Astrocyte (in vitro differentiated cells and primary cell): ENCODE measurements at regions not wholly inside any gene's neighbourhood (a gene's known extent, or its start where the extent isn't known, plus 50 kb on each side); places are given as distances from the start of the nearest gene placed in this dataset.
"Not testable (repeated sequence)": the region's sequence is repeated elsewhere in the genome, so short reads cannot be mapped to it uniquely, and the experiment has no call there.

Experiments used
- DNase-seq: peaks from one replicate; pipeline ENCODE4 v3.0.0-alpha.2; 2010; ENCODE audit warnings: low read depth
- FAIRE-seq: peaks from 2 replicates; lab custom pipeline; 2011; peaks lifted over from hg19 to GRCh38; lab: Jason Lieb, UNC
- H2AFZ ChIP-seq: 2 replicates; pipeline ENCODE4 v1.6.0; 2012; ENCODE audit warnings: low read depth, low read length, inconsistent platforms
- H3K27ac ChIP-seq: 2 replicates; pipeline ENCODE4 v1.5.1; 2011; ENCODE audit warnings: low read depth, low read length, inconsistent platforms
- H3K27me3 ChIP-seq: 2 replicates; pipeline ENCODE4 v1.6.0; 2011; ENCODE audit warnings: low read length, inconsistent platforms; ENCODE audit not compliant: insufficient read depth
- H3K36me3 ChIP-seq: 2 replicates; pipeline ENCODE4 v1.5.1; 2011; ENCODE audit warnings: low read length, inconsistent platforms; ENCODE audit not compliant: insufficient read depth
- H3K4me1 ChIP-seq: 2 replicates; pipeline ENCODE4 v1.5.1; 2011; ENCODE audit warnings: low read length, inconsistent platforms; ENCODE audit not compliant: insufficient read depth
- H3K4me2 ChIP-seq: 2 replicates; pipeline ENCODE4 v1.6.0; 2012; ENCODE audit warnings: low read length, inconsistent platforms
- H3K4me3 ChIP-seq: 2 replicates; pipeline ENCODE4 v1.5.1; 2011; ENCODE audit warnings: low read depth, mild to moderate bottlenecking, low read length, inconsistent platforms; ENCODE audit not compliant: insufficient read depth
- H3K79me2 ChIP-seq: 2 replicates; pipeline ENCODE4 v1.6.0; 2012; ENCODE audit warnings: mild to moderate bottlenecking, low read length, inconsistent platforms; ENCODE audit not compliant: insufficient read depth
- H3K9ac ChIP-seq: 2 replicates; pipeline ENCODE4 v1.6.0; 2012; ENCODE audit warnings: mild to moderate bottlenecking, low read length, inconsistent platforms
- H3K9me3 ChIP-seq: 2 replicates; pipeline ENCODE4 v1.5.1; 2012; ENCODE audit warnings: low read depth, mild to moderate bottlenecking, low read length, inconsistent platforms; ENCODE audit not compliant: insufficient read depth
- H4K20me1 ChIP-seq: 2 replicates; pipeline ENCODE4 v1.6.0; 2012; ENCODE audit warnings: low read length, inconsistent platforms; ENCODE audit not compliant: insufficient read depth
- H3K27ac Mint-ChIP-seq: one replicate; pipeline ENCODE4 v1.8.0; 2021; ENCODE audit warnings: mild to moderate bottlenecking, mixed read lengths; ENCODE audit not compliant: unreplicated experiment
- H3K27me3 Mint-ChIP-seq: one replicate; pipeline ENCODE4 v1.8.0; 2021; ENCODE audit warnings: low read depth, mixed read lengths; ENCODE audit not compliant: unreplicated experiment
- H3K36me3 Mint-ChIP-seq: one replicate; pipeline ENCODE4 v1.8.0; 2021; ENCODE audit warnings: low read depth, mixed read lengths; ENCODE audit not compliant: unreplicated experiment
- H3K4me1 Mint-ChIP-seq: one replicate; pipeline ENCODE4 v1.8.0; 2021; ENCODE audit warnings: low read depth, mixed read lengths; ENCODE audit not compliant: unreplicated experiment
- H3K4me3 Mint-ChIP-seq: one replicate; pipeline ENCODE4 v1.8.0; 2021; ENCODE audit warnings: mild to moderate bottlenecking, moderate library complexity, mixed read lengths; ENCODE audit not compliant: unreplicated experiment
- H3K9me3 Mint-ChIP-seq: one replicate; pipeline ENCODE4 v1.8.0; 2021; ENCODE audit warnings: mild to moderate bottlenecking, mixed read lengths; ENCODE audit not compliant: unreplicated experiment
- EZH2 ChIP-seq: IDR thresholded peaks from 2 replicates; pipeline ENCODE4 v1.6.1; 2012; ENCODE audit warnings: mild to moderate bottlenecking, low read length, inconsistent platforms; ENCODE audit not compliant: insufficient read depth
- TF ChIP-seq, protein P1 (sequence below): IDR thresholded peaks from 2 replicates; pipeline ENCODE4 v1.5.1; 2011; ENCODE audit warnings: low read depth, mild to moderate bottlenecking, inconsistent platforms, low read length, moderate library complexity; ENCODE audit not compliant: insufficient read depth

DNA sequence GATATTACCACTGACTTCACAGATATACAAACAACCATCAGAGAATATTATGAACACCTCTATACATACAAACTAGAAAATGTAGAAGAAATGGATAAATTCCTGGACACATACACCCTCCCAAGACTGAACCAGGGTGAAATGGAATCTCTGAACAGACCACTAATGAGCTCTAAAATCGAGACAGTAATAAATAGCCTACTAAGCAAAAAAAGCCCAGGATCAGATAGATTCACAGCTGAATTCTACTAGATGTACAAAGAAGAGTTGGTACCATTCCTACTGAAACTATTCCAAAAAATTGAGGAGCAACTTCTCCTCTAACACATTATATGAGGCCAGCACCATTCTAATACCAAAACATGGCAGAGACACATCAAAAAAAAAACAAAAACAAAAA lies 837.7 kb downstream of the FSCB start:
- Histone ChIP-seq H3K4me2 (no peak overlapping the region), H2AFZ (no peak overlapping the region), H3K4me1 (no peaks in the 10 kb centered on the region), H3K27me3 (no peaks in the 10 kb centered on the region), H3K36me3 (no peaks in the 10 kb centered on the region), H3K4me3 (no peak overlapping the region), H3K9ac (no peak overlapping the region), H4K20me1 (no peaks in the 10 kb centered on the region), H3K79me2 (no peaks in the 10 kb centered on the region), H3K9me3 (peaks cover 6% of the 10 kb centered on the region), H3K27ac (no peak overlapping the region)
- Mint-ChIP-seq H3K27ac (no peak overlapping the region), H3K9me3 (no peaks in the 10 kb centered on the region), H3K27me3 (no peaks in the 10 kb centered on the region), H3K4me1 (peaks cover 2% of the 10 kb centered on the region), H3K4me3 (no peak overlapping the region), H3K36me3 (no peaks in the 10 kb centered on the region)
- no peak for TF ChIP-seq EZH2
- TF ChIP-seq, protein P1, sequence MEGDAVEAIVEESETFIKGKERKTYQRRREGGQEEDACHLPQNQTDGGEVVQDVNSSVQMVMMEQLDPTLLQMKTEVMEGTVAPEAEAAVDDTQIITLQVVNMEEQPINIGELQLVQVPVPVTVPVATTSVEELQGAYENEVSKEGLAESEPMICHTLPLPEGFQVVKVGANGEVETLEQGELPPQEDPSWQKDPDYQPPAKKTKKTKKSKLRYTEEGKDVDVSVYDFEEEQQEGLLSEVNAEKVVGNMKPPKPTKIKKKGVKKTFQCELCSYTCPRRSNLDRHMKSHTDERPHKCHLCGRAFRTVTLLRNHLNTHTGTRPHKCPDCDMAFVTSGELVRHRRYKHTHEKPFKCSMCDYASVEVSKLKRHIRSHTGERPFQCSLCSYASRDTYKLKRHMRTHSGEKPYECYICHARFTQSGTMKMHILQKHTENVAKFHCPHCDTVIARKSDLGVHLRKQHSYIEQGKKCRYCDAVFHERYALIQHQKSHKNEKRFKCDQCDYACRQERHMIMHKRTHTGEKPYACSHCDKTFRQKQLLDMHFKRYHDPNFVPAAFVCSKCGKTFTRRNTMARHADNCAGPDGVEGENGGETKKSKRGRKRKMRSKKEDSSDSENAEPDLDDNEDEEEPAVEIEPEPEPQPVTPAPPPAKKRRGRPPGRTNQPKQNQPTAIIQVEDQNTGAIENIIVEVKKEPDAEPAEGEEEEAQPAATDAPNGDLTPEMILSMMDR = no peak
- FAIRE-seq (no peak), DNase-seq (no peak)

DNA sequence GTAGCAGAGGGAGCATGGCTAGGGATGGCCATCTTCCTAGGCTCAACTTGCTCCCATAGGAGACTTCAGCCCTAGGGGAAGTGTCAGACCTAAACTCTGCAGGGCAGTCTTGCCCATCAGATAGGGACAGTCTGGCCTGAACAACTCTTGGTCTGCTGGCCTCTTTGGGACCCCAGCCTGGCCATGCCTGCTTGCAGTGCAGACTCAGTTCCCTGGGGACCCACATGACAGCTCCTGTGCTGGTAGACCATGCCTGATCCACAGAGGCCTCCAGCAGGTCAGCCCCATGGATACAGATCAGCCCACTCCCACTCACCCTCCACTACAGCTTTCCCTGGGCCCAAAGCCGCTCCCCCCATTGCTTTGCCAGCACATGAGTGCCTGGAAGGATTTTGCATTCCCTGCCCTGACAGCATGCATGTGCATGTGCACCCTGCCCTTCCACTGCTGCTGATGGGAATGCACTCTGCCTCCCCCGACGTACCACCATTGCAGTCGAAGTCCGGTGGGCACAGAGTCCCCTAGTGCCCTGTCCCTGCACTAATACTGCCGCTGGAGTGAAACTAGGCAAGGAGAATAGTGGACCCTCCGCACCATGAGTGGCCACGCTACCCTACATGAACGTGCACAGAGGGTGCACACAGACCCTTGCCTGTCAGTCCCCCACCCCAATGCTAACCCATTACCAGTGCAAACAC lies 841.4 kb downstream of the FSCB start:
- TF ChIP-seq EZH2 = no peak
- TF ChIP-seq, protein P1 = no peak
- H3K4me1 ChIP-seq = no peaks in the 10 kb centered on the region
- no peak for FAIRE-seq
- no peak overlapping the region for H3K4me3 ChIP-seq
- H3K9me3 ChIP-seq = peaks cover 6% of the 10 kb centered on the region
- H3K79me2 ChIP-seq = no peaks in the 10 kb centered on the region
- H3K27me3 Mint-ChIP-seq = no peaks in the 10 kb centered on the region
- no peak overlapping the region for H3K4me2 ChIP-seq
- H3K9me3 Mint-ChIP-seq = no peaks in the 10 kb centered on the region
- no peak overlapping the region for H3K9ac ChIP-seq
- H3K27me3 ChIP-seq = no peaks in the 10 kb centered on the region
- H3K36me3 ChIP-seq = no peaks in the 10 kb centered on the region
- H3K27ac ChIP-seq = no peak overlapping the region
- H2AFZ ChIP-seq = no peak overlapping the region
- H3K4me3 Mint-ChIP-seq = no peak overlapping the region
- DNase-seq = no peak
- no peaks in the 10 kb centered on the region for H3K36me3 Mint-ChIP-seq
- H3K4me1 Mint-ChIP-seq = no peaks in the 10 kb centered on the region
- H4K20me1 ChIP-seq = no peaks in the 10 kb centered on the region
- H3K27ac Mint-ChIP-seq = no peak overlapping the region

DNA sequence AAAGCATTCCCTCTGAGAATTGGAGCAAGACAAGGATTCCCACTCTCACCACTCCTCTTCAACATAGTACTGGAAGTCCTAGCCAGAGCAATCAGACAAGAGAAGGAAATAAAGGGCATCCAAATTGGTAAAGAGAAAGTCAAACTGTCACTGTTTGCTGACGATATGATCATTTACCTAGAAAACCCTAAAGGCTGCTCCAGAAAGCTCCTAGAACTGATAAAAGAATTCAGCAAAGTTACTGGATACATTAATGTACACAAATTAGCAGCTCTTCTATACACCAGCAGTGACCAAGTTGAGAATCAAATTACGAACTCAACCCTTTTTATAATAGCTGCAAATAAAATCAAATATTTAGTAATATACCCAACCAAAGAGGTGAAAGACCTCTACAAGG lies 851.9 kb downstream of the FSCB start:
- not testable (repeated sequence) for H3K79me2 ChIP-seq, DNase-seq, H4K20me1 ChIP-seq, H3K4me2 ChIP-seq, H3K4me1 Mint-ChIP-seq, H3K9me3 Mint-ChIP-seq, H3K4me3 Mint-ChIP-seq, H3K27ac Mint-ChIP-seq, H3K9me3 ChIP-seq, H3K4me3 ChIP-seq, H3K36me3 ChIP-seq, H3K27me3 ChIP-seq, H3K27me3 Mint-ChIP-seq, H3K4me1 ChIP-seq, H3K9ac ChIP-seq, H2AFZ ChIP-seq, FAIRE-seq, H3K36me3 Mint-ChIP-seq, H3K27ac ChIP-seq
